Globus pallidus (tissue), 1 donor: ENCODE measurements at regions not wholly inside any gene's neighbourhood (a gene's known extent, or its start where the extent isn't known, plus 50 kb on each side); places are given as distances from the start of the nearest gene placed in this dataset.

Source experiments
- DNase-seq: peaks from one replicate; pipeline ENCODE4 v3.0.0-alpha.2; 2015; ENCODE audit warnings: low spot score

- DNase-seq, result no peak
Observed at GRCh38 chr20:25135031-25135430, 53.1 kb upstream of the VSX1 start.

GRCh38 chr20:25136056-25136455 is 54.1 kb upstream of the VSX1 start:
- DNase-seq, result no peak

GRCh38 chr20:25136643-25137559 is 55.0 kb upstream of the VSX1 start:
- DNase-seq, result peak; percentile 82

GRCh38 chr20:25139029-25139705 is 56.3 kb upstream of the ENTPD6 start:
- no peak for DNase-seq

GRCh38 chr20:25140968-25141367 is 54.5 kb upstream of the ENTPD6 start:
- DNase-seq, result no peak

GRCh38 chr20:25142435-25142834 is 53.1 kb upstream of the ENTPD6 start:
- no peak for DNase-seq

- DNase-seq, result peak; percentile 42
Observed at GRCh38 chr20:25145131-25145530, 50.4 kb upstream of the ENTPD6 start.
